ENCODE measurements at regions not wholly inside any gene's neighbourhood (a gene's known extent, or its start where the extent isn't known, plus 50 kb on each side); places are given as distances from the start of the nearest gene placed in this dataset.

- no peak overlapping the region for H2AFZ ChIP-seq (ENCODE audit: insufficient read depth, low read depth, low read length, poor library complexity, severe bottlenecking)
- H3K9me3 ChIP-seq (ENCODE audit: control extremely low read depth in 1 of 3, control insufficient read depth in 2 of 3, insufficient read depth in 1 of 3, low read length in 2 of 3) = no peaks in the 10 kb centered on the region
- Mint-ChIP-seq H3K9me3 (ENCODE audit: insufficient read depth) (no peaks in the 10 kb centered on the region), H3K4me3 (no peak overlapping the region), H3K4me1 (no peaks in the 10 kb centered on the region), H3K27me3 (no peaks in the 10 kb centered on the region), H3K27ac (no peak overlapping the region)
- no peaks in the 10 kb centered on the region for H3K27me3 ChIP-seq (replicated peaks in 1 of 4; ENCODE audit: control extremely low read depth in 1 of 4, control insufficient read depth in 3 of 4, insufficient read depth in 4 of 4, low read length in 3 of 4)
- no peak for DNase-seq
- no peaks in the 10 kb centered on the region for H3K4me1 ChIP-seq (ENCODE audit: control insufficient read depth in 2 of 2, insufficient read depth in 2 of 2, low read length in 2 of 2)
- CTCF ChIA-PET = no interaction called here
- H3K79me2 ChIP-seq (ENCODE audit: control insufficient read depth, insufficient read depth, low read length) = no peaks in the 10 kb centered on the region
- H3K27ac ChIP-seq (ENCODE audit: low read length in 2 of 2) = no peak overlapping the region
- H3K4me3 ChIP-seq (ENCODE audit: control extremely low read depth in 1 of 5, extremely low read depth in 1 of 5, insufficient read depth in 1 of 5, low read depth in 2 of 5, low read length in 4 of 5) = no peak overlapping the region
- no peak overlapping the region for H3K4me2 ChIP-seq (replicated peaks; ENCODE audit: low read depth, low read length, poor library complexity, severe bottlenecking)
- intact Hi-C loops (cut with micrococcal nuclease) = no loop called here
- no peaks in the 10 kb centered on the region for H4K20me1 ChIP-seq (ENCODE audit: control insufficient read depth, insufficient read depth, low read length, poor library complexity, severe bottlenecking)
- no peaks in the 10 kb centered on the region for H3K36me3 ChIP-seq (replicated peaks in 1 of 2; ENCODE audit: control extremely low read depth in 1 of 2, control insufficient read depth in 1 of 2, extremely low read depth in 1 of 2, insufficient read depth in 2 of 2, low read length in 1 of 2)
- no peak overlapping the region for H3K9ac ChIP-seq (ENCODE audit: low read length)
- TF ChIP-seq EZH2 (IDR thresholded peaks at IDR 0.05; ENCODE audit: borderline replicate concordance, insufficient read depth, low read depth, low read length, poor library complexity, severe bottlenecking) (no peak), CTCF (IDR thresholded peaks at IDR 0.05) (no peak)
- no peak for ATAC-seq (ENCODE audit: low read depth)
- POLR2A ChIA-PET = no interaction called here
These were observed 298.5 kb upstream of the CDH18 start for GRCh38 chr5:20286512-20286911.

- no peak overlapping the region for H2AFZ ChIP-seq (ENCODE audit: insufficient read depth, low read depth, low read length, poor library complexity, severe bottlenecking)
- H4K20me1 ChIP-seq (ENCODE audit: control insufficient read depth, insufficient read depth, low read length, poor library complexity, severe bottlenecking) = no peaks in the 10 kb centered on the region
- intact Hi-C loops (cut with micrococcal nuclease) = no loop called here
These were observed 288.9 kb upstream of the CDH18 start for GRCh38 chr5:20276959-20277263.

More at GRCh38 chr5:20276959-20277263, 288.9 kb upstream of the CDH18 start:
- ATAC-seq (ENCODE audit: low read depth) (no peak), DNase-seq (no peak)
- H3K79me2 ChIP-seq (ENCODE audit: control insufficient read depth, insufficient read depth, low read length) = no peaks in the 10 kb centered on the region
- H3K9me3 Mint-ChIP-seq (ENCODE audit: insufficient read depth) = no peaks in the 10 kb centered on the region
- no peak overlapping the region for H3K4me3 ChIP-seq (ENCODE audit: control extremely low read depth in 1 of 5, extremely low read depth in 1 of 5, insufficient read depth in 1 of 5, low read depth in 2 of 5, low read length in 4 of 5)
- H3K4me1 ChIP-seq (ENCODE audit: control insufficient read depth in 2 of 2, insufficient read depth in 2 of 2, low read length in 2 of 2) = no peaks in the 10 kb centered on the region
- H3K9me3 ChIP-seq (ENCODE audit: control extremely low read depth in 1 of 3, control insufficient read depth in 2 of 3, insufficient read depth in 1 of 3, low read length in 2 of 3) = peaks cover 0 to 11% (median 0%) of the 10 kb centered on the region in 3 donors
- H3K4me2 ChIP-seq (replicated peaks; ENCODE audit: low read depth, low read length, poor library complexity, severe bottlenecking) = no peak overlapping the region
- no peak overlapping the region for H3K4me3 Mint-ChIP-seq
- ChIA-PET POLR2A (no interaction called here), CTCF (no interaction called here)
- H3K27me3 Mint-ChIP-seq = no peaks in the 10 kb centered on the region
- no peaks in the 10 kb centered on the region for H3K4me1 Mint-ChIP-seq
- no peak overlapping the region for H3K27ac Mint-ChIP-seq
- no peak overlapping the region for H3K9ac ChIP-seq (ENCODE audit: low read length)
- no peak overlapping the region for H3K27ac ChIP-seq (ENCODE audit: low read length in 2 of 2)
- no peaks in the 10 kb centered on the region for H3K27me3 ChIP-seq (replicated peaks in 1 of 4; ENCODE audit: control extremely low read depth in 1 of 4, control insufficient read depth in 3 of 4, insufficient read depth in 4 of 4, low read length in 3 of 4)
- H3K36me3 ChIP-seq (replicated peaks in 1 of 2; ENCODE audit: control extremely low read depth in 1 of 2, control insufficient read depth in 1 of 2, extremely low read depth in 1 of 2, insufficient read depth in 2 of 2, low read length in 1 of 2) = no peaks in the 10 kb centered on the region
- WGBS (ENCODE audit: insufficient coverage) = 91% methylated on average over 3 of the region's 5 CpGs
- TF ChIP-seq EZH2 (IDR thresholded peaks at IDR 0.05; ENCODE audit: borderline replicate concordance, insufficient read depth, low read depth, low read length, poor library complexity, severe bottlenecking) (no peak), CTCF (IDR thresholded peaks at IDR 0.05) (no peak)

All from B cell (primary cell).